Activated CD8-positive, alpha-beta memory T cell treated with anti-CD3 and anti-CD28 coated beads, Interleukin-2, amount 50 U/mL, for 1 hour (primary cell): ENCODE measurements at regions not wholly inside any gene's neighbourhood (a gene's known extent, or its start where the extent isn't known, plus 50 kb on each side); places are given as distances from the start of the nearest gene placed in this dataset.

Experiments used
- DNase-seq: peaks from one replicate; pipeline ENCODE4 v3.0.0-alpha.2; 2020; ENCODE audit errors: extremely low read depth

- DNase-seq: no peak
Measured at GRCh38 chr3:43979645-43980044, 262.0 kb upstream of the TOPAZ1 start.

GRCh38 chr3:43994657-43995546 lies 246.8 kb upstream of the TOPAZ1 start:
- no peak for DNase-seq

- DNase-seq: no peak
Measured at GRCh38 chr3:43995547-43996378, 245.9 kb upstream of the TOPAZ1 start.

GRCh38 chr3:43996379-43997301 lies 245.0 kb upstream of the TOPAZ1 start:
- no peak for DNase-seq

GRCh38 chr3:43997316-43997715 lies 244.4 kb upstream of the TOPAZ1 start:
- no peak for DNase-seq

- DNase-seq: no peak
Measured at GRCh38 chr3:43997788-43998369, 243.8 kb upstream of the TOPAZ1 start.

- DNase-seq: no peak
Measured at GRCh38 chr3:43998370-43998835, 243.3 kb upstream of the TOPAZ1 start.

- no peak for DNase-seq
Measured at GRCh38 chr3:43998836-43999727, 242.6 kb upstream of the TOPAZ1 start.

GRCh38 chr3:43999728-44000319 lies 241.9 kb upstream of the TOPAZ1 start:
- no peak for DNase-seq

- no peak for DNase-seq
Measured at GRCh38 chr3:44000586-44000985, 241.1 kb upstream of the TOPAZ1 start.

- DNase-seq: no peak
Measured at GRCh38 chr3:44001072-44001471, 240.6 kb upstream of the TOPAZ1 start.

- DNase-seq: no peak
Measured at GRCh38 chr3:44003801-44004200, 237.9 kb upstream of the TOPAZ1 start.

- no peak for DNase-seq
Measured at GRCh38 chr3:44011680-44012079, 230.0 kb upstream of the TOPAZ1 start.

- no peak for DNase-seq
Measured at GRCh38 chr3:44012160-44012899, 229.4 kb upstream of the TOPAZ1 start.

- no peak for DNase-seq
Measured at GRCh38 chr3:44013967-44014366, 227.7 kb upstream of the TOPAZ1 start.

- DNase-seq: no peak
Measured at GRCh38 chr3:44015170-44015569, 226.5 kb upstream of the TOPAZ1 start.

GRCh38 chr3:44016818-44017217 lies 224.9 kb upstream of the TOPAZ1 start:
- no peak for DNase-seq

GRCh38 chr3:44018926-44019325 lies 222.8 kb upstream of the TOPAZ1 start:
- DNase-seq: no peak

- no peak for DNase-seq
Measured at GRCh38 chr3:44019736-44020135, 221.9 kb upstream of the TOPAZ1 start.
